Stimulated activated CD8-positive, alpha-beta memory T cell treated with anti-CD3 and anti-CD28 coated beads, Interleukin-15, amount 100 ng/mL, for 4 hours (primary cell): ENCODE measurements at regions not wholly inside any gene's neighbourhood (a gene's known extent, or its start where the extent isn't known, plus 50 kb on each side); places are given as distances from the start of the nearest gene placed in this dataset.

Experiments used
- DNase-seq, 2 donors: peaks; one replicate each; pipeline ENCODE4 v3.0.0-alpha.2; 2020; ENCODE audit warnings: low read depth in 2 of 2

GRCh38 chr11:134801570-134801969 is 389.5 kb upstream of the B3GAT1 start:
- no peak for DNase-seq

GRCh38 chr11:134800826-134801225 is 388.8 kb upstream of the B3GAT1 start:
- no peak for DNase-seq

- DNase-seq = no peak
Measured at GRCh38 chr11:134800130-134800529, 388.1 kb upstream of the B3GAT1 start.

GRCh38 chr11:134799386-134799785 is 387.3 kb upstream of the B3GAT1 start:
- no peak for DNase-seq

- DNase-seq = no peak
Measured at GRCh38 chr11:134797411-134798089, 385.5 kb upstream of the B3GAT1 start.

GRCh38 chr11:134795017-134795416 is 383.0 kb upstream of the B3GAT1 start:
- no peak for DNase-seq

GRCh38 chr11:134794192-134794591 is 382.1 kb upstream of the B3GAT1 start:
- DNase-seq = no peak

GRCh38 chr11:134792677-134793076 is 380.6 kb upstream of the B3GAT1 start:
- DNase-seq = no peak

GRCh38 chr11:134792044-134792443 is 380.0 kb upstream of the B3GAT1 start:
- DNase-seq = no peak

GRCh38 chr11:134791102-134791501 is 379.1 kb upstream of the B3GAT1 start:
- DNase-seq = no peak

- no peak for DNase-seq
Measured at GRCh38 chr11:134789104-134789503, 377.1 kb upstream of the B3GAT1 start.

GRCh38 chr11:134786636-134787035 is 374.6 kb upstream of the B3GAT1 start:
- no peak for DNase-seq

GRCh38 chr11:134785660-134786284 is 373.7 kb upstream of the B3GAT1 start:
- no peak for DNase-seq

- DNase-seq = no peak
Measured at GRCh38 chr11:134785059-134785458, 373.0 kb upstream of the B3GAT1 start.

- no peak for DNase-seq
Measured at GRCh38 chr11:134784568-134784967, 372.5 kb upstream of the B3GAT1 start.

- no peak for DNase-seq
Measured at GRCh38 chr11:134784046-134784445, 372.0 kb upstream of the B3GAT1 start.

- no peak for DNase-seq
Measured at GRCh38 chr11:134783234-134783633, 371.2 kb upstream of the B3GAT1 start.

GRCh38 chr11:134781380-134781866 is 369.4 kb upstream of the B3GAT1 start:
- no peak for DNase-seq

GRCh38 chr11:134780486-134781147 is 368.6 kb upstream of the B3GAT1 start:
- DNase-seq = no peak

- no peak for DNase-seq
Measured at GRCh38 chr11:134779179-134779578, 367.1 kb upstream of the B3GAT1 start.

GRCh38 chr11:134768463-134768862 is 356.4 kb upstream of the B3GAT1 start:
- no peak for DNase-seq

GRCh38 chr11:134765565-134765964 is 353.5 kb upstream of the B3GAT1 start:
- DNase-seq = no peak

- DNase-seq = no peak
Measured at GRCh38 chr11:134764966-134765365, 352.9 kb upstream of the B3GAT1 start.
